CD4-positive, alpha-beta T cell treated with Interleukin-4 for 1 hour (primary cell): ENCODE measurements at regions not wholly inside any gene's neighbourhood (a gene's known extent, or its start where the extent isn't known, plus 50 kb on each side); places are given as distances from the start of the nearest gene placed in this dataset.
"Not testable (repeated sequence)": the region's sequence is repeated elsewhere in the genome, so short reads cannot be mapped to it uniquely, and the experiment has no call there.

ENCODE experiments used
- DNase-seq, 2 donors: peaks; one replicate each; pipeline ENCODE4 v3.0.0-alpha.2; 2020 to 2022

DNA sequence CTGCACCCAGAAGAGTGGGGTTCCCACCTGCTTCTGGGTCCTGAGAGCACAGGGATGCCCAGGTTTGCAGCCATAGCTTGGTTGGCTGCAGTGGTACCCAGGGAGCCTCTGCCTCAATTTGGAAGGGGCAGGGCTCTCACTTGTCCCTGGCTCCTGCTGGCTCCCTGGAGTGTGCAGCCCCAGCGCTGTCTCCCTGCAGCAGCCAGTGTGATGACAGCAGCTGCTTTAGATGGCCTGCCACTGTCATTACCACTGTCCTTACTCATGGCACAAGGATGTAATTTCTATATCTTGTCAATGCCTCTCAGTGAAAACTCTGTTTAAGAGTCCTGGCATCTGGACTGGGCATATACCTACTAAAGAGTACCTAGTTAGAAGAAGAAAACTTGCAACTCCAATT lies 250.9 kb downstream of the KIF20B start:
- DNase-seq: no peak

DNA sequence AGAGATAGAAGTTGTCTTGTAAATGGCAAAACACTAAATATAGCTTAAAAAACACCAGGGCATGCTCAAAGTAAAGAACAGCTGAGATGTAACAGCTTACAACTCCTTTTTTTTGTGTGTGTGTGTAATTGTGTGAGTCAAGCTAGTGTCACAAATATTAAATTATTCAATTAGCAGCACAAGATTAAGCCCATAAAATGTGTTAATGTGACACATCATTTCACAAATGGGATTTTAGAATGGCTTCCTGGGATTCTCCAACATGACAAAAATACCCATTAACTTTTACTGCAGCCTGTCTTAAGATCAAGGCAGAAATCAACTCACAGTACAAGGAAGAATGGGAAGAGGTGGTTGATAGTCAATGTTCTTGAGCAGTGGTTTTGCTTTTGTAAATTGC lies 251.4 kb downstream of the KIF20B start:
- no peak for DNase-seq

DNA sequence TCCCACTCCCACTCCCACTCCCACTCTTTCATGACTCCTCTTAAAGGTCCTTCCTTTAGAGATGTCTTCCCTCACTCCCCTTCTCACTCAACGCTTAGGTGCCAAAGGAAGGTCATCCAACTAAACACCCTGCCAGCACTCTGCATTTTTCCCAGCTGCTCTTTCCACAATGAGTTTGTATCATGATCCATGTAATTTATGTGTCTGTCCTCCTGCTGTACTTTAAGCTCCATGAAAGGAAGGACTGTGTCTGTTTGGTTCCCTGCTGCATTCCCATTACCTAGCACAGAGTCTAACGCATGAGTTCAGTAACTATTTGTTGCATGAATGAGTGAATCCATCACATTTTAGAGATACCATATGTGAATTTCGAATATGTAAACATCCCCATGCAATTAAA lies 252.7 kb downstream of the KIF20B start:
- no peak for DNase-seq

DNA sequence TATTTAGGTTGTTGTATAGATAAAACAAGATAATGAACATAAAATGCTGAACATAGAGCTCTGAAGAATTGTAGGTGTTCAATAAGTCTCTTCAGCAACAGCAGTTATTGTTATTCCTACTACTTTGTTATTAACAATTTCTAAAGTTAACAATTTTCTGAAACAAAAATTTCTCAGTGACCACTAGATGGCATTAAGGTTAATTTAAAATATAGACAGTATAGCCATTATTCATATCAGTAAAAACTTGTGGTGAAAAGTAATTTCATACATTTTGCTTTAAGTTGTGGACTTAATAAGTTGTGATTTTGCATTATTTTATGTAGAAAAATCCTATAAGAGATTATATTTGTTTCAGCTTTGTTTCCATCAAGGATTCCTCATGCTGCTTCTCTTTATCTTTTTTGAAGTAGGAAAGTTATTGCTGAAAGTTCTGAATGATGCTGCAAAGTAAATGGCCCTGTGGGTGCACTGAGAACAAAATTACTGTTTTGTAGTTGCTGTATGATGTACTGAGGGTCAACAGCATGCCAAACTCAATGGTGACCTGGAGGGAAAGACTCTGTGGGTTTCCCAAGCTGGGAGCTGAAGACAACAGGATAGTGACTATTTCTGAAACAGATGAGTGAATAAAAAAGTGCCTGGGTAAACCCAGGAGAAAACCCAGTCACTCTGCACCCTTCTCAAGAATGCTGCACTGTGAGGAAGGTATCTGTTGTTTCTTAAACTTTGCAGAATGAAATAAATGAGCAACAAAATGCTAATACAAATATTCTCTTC lies 253.6 kb downstream of the KIF20B start:
- no peak for DNase-seq

DNA sequence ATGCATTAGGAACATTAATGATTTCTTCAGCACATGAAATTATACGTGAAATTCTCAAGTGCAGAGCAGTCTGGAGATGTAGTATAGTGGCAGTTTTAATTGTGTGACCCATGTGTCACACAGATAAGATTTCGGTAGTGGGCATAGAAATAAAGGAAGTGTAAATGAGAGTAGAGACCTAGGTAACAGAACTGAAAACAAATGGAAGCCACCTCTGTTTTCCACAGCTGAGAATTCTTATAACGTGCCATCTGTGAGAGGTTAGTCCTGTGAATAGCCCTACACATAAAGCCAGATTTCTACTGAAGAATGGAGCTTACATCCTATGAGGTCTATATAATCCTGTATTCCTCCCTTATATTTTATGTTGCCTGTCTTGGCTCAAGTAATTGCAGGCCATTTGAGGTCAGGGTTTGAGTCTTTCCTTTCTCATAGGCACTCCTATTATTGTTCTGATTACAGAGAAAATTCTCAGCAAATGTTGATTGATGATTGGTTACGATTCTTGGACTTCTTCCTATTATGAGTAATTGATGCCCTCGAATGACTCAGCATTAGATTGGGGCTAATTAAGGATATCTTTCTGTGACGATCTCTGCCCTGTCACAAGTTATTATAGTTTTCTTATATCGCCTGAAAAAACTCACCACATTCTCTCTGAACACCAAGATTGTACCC lies 258.2 kb downstream of the KIF20B start:
- no peak for DNase-seq

DNA sequence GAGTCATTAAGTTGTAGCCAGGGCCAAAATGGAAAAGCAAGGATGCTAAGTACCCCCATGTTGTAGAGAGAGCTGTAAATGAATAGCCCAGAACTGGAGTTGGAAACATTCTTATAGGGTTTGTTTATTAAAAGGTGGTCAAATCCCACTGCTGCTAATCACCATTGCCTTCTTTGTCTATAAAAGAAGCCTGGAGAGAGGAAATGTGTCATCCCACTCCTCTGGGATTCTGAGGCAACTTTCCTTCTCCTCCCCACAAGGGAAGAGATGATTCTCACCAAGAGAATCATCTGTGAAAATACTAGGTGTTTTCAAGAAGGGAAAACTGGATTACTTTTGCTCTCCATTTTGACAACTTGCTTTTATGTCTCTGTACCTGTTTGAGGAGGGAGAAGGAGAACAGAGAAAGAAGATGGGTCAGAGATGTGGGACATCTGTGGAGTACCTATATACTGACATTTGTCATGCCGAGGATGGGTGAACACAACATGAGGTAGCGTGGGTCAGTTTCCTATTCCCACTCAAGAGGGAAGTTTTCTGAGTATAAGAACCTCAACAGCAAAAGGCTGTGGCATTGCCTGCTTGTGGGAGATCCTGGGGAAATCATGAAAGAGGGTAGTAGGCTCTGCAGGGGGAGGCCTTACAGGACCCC lies 262.2 kb downstream of the KIF20B start:
- no peak for DNase-seq

DNA sequence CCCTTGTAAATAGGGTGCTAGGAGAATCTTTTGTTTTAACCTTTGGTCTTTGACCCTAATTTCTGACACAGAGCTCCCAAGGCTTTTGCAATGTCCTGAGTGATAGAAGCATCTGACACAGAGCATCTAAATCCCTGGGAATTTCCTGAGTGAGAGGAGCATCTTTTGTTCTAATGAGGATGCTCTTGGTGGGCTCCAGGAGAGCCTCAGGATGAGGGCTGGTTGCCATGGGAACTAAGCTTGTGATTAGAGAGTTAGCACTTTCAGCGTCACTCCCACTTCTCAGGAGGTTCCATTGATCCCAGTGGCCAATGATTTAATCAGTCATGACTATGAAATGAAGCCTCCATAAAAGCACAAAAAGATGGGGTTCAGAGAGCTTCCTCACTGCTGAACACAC lies 264.8 kb downstream of the KIF20B start:
- DNase-seq: no peak

DNA sequence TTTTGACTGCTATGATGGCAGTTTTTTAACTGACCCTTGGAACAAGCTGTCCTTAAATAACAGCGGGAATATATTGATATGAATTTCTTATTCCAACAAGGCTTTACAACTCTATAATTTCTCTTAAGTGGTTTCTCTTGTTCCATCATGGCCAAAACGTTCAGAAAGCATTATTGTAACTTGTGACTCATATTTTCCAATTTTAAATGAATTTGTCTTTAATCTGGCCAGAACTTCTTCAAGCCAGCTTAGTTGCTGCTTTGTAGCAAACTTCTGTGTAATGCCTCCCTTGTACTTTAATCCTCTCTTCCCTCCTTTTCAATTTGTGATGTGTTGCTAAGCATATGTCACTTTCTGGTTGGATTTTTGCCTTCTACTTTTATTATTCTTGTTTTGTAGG lies 271.9 kb downstream of the KIF20B start:
- no peak for DNase-seq

DNA sequence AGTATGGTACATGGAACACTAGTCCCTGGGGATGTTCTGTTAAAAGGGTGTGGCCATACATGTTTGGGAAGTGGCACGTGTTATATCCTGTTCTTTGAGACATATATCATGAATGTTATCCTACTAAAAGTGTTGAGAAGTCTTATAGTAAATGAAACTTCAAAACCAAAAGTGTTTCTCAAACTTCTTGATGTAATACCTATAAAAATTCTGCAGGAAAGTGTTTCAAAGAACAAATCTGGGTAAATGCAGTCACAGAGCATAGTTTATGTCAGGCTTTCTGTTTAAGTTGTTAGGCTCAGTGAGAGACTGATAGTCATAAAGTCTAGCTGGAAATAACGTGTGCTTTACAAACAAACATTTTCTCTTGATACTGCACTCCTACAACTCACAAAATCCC lies 273.7 kb downstream of the KIF20B start:
- no peak for DNase-seq

DNA sequence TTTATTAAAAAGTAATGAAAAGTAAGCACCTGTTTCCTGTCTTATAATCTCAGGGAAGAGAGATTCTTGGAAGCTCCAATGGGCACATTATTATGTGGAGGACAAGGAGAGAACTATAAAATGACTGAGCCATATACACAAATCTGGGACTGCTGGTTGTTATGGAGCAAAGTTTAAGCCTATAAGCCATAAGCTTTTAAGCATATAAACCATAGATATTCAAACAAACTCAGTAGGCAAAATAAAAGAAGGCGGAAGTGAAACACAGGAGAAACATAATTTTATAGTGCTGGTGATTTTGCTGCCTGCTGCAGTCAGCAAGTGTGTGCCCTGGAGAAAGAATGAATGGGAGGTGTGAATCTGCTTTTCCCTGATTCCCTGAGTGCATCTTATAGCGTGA lies 274.4 kb downstream of the KIF20B start:
- DNase-seq: no peak

DNA sequence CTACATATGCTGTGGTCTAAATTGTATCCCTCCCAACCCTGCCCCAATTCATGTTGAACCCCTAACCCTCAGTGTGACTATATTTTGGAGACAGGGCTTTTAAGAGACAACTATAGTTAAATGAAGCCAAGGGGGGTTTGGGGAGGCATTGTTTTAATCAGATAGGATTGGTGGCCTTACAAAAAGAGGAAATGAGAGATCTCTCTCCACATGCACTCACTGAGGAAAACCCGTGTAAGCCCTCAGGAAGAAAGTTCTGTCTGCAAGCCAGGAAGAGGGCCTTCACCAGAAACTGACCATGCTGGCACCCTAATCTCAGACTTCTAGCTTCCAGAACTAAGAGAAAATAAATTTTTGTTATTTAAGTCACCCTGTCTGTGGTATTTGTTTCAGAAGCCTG lies 276.7 kb downstream of the KIF20B start:
- DNase-seq: no peak

DNA sequence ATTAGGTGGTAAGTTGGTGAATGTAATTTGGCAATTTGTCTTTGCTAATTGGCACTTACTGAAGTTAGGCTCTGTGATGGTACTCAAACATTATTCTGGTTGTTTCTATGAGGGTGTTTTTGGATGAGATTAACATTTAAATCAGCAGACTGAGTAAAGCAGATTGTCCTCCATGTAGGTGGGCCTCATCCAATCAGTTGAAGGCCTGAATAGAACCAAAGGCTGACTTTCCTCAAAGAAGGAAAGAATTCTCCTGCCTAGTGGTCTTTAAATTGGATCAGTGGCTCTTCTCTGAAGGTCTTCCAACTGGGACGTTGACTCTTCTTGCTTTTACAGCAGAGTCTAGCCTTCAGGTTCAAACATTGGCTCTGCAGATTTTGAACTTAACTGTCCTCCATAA lies 278.3 kb downstream of the KIF20B start:
- no peak for DNase-seq

DNA sequence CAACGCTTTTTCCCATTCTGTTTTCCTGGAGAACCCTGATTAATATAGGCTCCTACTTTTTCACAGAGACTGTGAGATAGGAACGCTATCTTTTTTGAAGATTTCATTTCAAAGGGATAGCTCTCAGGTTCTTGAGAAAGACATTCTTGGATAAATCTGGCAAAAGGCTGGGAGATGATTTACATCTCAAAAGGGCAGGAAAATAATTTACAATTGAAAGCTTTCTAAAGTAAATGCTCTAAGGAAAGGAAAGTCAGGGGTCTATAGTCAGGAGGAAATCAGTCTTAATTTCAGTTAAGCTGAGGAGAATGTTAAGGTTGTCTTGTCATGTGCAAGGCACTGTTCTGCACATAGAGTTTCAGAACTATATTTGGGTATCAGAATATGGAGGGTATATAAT lies 278.8 kb downstream of the KIF20B start:
- no peak for DNase-seq

DNA sequence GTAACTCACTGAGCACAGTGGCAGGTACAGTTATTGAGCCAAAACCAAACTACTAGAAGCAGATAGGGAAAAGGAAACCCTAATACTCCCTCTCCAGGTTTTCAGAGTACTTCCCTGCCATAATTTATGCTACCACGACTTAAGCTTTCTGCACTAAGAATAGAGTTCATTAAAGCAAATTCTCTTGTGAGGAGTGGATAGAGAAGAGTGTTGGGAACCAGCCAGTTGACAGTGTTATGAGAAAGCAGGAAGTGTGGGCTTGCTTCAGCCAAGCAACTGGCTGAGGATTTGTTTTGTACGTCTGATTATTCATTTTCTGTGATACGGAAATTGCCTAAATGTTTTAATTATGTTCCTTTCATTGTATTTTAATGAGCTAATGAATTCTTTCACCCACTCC lies 280.5 kb downstream of the KIF20B start:
- DNase-seq: no peak

DNA sequence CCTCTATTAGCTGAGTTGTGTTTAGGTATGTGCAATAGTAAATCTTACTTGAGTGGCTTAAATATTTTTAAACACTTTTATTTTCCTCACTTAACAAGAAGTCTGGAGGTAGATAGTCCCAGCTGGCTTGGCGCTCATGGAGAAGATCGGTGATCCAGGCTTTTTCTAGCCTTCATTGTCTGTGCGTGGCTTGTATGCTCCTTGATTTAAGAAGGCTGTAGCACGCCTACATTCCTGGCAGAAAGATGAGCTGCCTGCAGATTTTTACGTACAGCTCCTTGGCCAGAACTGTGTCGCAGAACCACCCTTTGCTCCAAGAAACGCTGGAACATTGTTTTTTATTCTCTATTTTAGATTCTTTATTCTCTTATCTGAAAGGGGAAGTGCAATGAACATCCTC lies 284.1 kb downstream of the KIF20B start:
- DNase-seq: no peak

DNA sequence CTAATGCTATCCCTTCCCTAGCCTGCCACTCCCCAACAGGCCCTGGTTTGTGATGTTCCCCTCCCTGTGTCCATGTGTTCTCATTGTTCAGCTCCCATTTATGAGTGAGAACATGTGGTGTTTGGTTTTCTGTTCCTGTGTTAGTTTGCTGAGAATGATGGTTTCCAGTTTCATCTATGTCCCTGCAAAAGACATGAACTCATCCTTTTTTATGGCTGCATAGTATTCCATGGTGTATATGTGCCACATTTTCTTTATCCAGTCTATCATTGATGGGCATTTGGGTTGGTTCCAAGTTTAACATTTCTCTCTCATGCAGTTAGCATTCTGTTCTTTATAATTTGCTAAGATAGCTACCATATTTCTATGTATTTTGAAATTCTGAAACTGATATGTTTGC lies 287.0 kb downstream of the KIF20B start:
- DNase-seq: not testable (repeated sequence)

DNA sequence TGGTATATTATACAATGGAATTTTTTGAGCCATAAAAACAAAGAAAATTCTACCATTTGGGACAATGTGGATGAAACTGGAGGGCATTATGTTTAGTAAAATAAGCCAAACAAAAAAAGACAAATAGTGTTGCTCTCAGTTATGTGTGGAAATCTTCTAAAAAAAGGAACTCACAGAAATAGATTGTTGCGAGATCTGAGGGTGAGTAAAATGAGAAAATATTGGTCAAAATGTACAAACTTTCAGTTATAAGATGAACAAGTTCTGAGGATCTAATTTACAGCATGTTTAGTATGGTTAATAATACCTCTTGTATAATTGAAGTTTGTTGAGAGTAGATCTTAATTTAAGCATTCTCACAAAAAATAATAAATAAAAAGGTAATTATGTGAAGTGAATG lies 291.2 kb downstream of the KIF20B start:
- DNase-seq: no peak

DNA sequence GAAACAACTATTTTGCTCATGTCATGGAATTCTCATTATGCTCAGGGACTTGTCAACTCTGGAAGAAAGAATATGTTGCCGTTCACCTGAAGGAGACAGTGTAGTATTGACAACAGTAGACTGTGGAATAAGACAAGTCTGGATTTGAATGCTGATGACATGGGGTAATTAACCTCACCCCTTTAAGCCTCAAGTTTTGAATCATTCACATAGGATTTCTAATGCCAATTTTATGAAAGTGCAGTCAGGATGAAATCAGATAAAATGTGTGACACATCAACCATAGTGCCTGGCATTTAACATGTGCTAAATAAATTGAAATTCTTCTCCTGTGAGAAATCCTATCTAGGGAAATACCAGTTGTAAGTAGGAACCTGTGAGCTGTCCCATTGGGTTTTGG lies 305.8 kb downstream of the KIF20B start:
- DNase-seq: no peak

DNA sequence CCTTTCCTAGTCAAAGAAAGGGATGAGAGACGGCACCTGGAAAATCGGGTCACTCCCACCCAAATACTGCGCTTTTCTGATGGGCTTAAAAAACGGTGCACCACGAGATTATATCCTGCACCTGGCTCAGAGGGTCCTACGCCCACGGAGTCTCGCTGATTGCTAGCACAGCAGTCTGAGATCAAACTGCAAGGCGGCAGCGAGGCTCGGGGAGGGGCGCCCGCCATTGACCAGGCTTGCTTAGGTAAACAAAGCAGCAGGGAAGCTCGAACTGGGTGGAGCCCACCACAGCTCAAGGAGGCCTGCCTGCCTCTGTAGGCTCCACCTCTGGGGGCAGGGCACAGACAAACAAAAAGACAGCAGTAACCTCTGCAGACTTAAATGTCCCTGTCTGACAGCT lies 309.9 kb downstream of the KIF20B start:
- DNase-seq: not testable (repeated sequence)

DNA sequence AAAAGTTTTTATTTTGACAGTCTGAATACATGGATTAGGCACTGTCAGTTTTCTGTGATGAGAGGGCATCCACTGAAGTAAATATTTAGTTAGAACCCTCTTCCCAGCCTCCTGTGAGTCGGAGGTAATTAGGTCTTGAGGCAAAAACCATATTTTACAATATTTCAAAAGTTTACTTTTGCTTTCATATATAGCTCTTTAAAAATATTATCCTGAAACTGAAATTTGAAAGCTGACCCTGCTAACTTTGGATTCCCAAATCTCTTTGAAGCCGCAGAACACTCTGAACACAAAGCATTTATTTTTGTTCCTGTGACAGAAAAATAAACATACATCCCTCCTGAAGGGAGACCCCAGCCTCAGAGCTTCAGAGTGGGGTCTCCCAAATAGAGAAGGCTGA lies 317.4 kb downstream of the KIF20B start:
- DNase-seq: no peak

DNA sequence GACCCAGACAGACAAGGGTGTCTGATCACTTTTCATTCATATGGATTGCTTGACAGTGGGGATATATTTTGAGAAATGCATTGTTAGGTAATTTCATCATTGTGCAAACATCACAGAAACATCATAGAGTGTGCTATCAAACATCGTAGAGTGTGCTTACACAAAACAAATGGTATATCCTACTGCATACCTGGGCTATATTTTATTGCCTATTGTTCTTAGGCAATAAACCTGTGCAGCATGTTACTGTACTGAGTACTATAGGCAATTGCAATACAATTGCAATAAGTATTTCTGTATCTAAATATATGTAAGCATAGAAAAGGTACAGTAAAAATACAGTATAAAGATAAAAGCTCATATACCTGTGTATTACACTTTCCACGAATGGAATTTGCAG lies 319.1 kb downstream of the KIF20B start:
- no peak for DNase-seq

DNA sequence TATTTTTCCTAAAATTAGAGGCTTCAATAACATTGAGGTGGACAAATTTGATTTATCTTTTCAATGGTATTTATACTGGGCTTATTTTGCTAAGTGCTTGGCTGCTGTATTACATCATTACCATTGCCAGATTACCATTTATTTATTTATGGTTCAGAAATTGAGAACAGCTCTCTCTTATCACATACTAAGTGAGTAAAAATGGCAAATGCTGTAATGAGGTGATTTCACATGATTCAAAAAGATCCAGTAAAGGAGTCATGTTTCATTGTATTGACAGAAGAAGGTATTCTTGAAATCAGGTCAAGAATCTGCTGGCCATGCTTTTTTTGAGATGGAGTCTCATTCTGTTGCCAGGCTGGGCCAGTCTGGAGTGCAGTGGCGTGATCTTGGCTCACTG lies 322.6 kb downstream of the KIF20B start:
- no peak for DNase-seq

DNA sequence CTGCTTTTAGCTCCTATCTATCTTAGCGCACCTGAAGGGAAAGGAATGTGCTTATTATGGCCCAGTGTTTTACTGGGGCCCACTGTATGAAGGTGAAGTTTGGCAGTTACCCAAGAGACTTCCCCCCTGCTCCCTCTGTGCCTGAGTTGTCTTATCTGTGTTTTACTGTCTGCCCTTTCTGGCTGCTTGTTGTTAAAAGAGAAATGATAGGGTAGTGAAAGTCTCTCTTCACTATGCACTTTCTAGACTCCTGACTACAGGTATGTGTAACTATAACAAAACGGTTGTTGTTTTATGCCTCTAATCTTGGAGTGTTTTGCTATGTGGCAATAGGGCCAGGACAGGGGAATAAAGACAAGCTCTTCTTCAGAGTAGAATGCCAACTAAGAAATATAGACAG lies 326.9 kb downstream of the KIF20B start:
- no peak for DNase-seq

DNA sequence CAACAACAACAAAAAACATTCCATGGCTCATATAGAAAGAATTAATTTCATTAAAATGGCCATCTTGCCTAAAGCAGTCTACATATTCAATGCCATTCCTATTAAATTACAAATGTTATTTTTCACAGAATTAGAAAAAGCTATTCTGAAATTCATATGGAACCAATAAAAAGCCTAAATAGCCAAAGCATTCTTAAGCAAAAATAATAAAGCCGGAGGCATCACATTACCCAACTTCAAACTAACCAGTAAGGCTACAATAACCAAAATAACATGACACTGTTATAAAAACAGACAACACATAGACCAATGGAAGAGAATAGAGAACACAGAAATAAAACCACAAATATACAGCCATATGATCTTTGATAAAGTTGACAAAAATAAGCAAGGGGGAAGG lies 330.4 kb downstream of the KIF20B start:
- DNase-seq: no peak
